Suppressor macrophage (primary cell): ENCODE measurements at regions not wholly inside any gene's neighbourhood (a gene's known extent, or its start where the extent isn't known, plus 50 kb on each side); places are given as distances from the start of the nearest gene placed in this dataset.
"Not testable (repeated sequence)": the region's sequence is repeated elsewhere in the genome, so short reads cannot be mapped to it uniquely, and the experiment has no call there.

Source experiments
- DNase-seq, 4 experiments: peaks; one replicate each; pipeline ENCODE4 v3.0.0-alpha.2; 2020 to 2022

DNA sequence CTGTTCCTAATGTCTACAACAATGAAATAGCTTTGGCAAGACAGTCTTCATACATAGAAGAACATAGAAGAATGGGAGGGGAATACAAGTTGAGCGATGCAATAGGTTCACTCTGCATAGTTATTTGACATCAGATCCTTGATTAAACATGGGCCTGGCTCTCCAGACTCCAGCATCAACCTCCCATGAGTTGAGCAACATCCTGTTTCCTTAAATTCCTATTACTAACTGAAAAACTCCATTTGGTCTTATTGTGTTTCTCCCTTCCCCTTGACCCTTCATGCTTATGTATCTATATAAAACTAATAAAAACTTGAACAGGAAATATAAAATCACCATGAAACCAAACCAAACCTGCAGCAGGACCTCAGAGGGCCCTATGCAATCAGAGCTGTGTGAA lies 304.5 kb upstream of the SATB1 start:
- peak in 2 of 4 experiments; percentile 40 to 46 for DNase-seq

DNA sequence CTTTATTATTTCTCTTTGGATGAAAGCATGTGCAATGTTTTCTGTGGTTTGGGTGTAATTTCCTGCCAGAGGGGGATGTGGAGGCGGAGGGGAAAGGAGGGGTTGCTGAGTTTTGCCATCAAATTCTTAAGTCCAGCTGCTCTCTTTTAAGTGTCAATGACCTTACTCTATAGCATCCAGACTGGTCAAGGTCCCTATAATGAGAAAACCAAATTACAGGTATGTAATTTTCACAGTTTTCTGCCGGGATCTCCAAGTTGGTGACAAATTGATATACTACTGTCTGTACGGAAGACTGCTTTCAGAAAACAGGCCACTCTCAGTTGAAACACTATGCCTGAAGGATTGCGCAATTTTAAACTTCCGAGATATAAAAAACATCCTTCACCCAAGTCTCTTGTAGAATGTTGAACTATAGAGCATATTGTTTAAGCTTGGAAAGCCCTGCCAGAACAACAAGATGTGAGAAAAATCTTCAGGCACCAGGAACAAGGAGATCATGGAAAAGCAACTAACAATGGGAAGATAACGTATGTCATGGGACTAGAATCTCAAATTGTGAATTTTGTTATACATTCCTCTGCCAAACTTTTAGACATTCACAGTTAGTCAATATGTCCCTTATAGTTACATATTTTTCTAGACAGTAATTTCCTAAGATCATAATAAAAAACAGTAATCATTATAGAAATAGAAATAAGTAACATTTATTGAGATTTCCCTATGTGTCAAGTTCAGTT lies 300.7 kb upstream of the SATB1 start:
- DNase-seq, result peak; percentile 49 to 81 (median 66)

DNA sequence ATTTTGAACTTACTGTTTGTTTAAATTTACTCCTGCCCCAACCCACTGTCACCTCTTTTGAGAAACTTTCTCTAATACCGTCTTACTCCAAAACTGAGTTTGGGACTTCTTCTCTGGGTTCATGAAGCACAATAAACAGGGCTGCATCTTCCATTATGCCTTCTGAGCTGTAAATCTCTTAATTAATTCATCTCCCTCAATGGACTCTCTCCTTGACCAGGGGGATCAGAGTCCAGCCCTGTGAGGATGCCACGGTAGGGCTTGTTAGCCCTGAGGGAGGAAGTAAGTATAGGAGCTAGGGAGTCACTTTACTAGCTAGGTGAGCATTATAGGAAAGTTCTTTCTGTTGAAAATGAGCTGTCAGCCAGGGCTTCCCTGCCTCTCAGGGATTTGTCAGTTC lies 299.3 kb upstream of the SATB1 start:
- DNase-seq, result no peak

DNA sequence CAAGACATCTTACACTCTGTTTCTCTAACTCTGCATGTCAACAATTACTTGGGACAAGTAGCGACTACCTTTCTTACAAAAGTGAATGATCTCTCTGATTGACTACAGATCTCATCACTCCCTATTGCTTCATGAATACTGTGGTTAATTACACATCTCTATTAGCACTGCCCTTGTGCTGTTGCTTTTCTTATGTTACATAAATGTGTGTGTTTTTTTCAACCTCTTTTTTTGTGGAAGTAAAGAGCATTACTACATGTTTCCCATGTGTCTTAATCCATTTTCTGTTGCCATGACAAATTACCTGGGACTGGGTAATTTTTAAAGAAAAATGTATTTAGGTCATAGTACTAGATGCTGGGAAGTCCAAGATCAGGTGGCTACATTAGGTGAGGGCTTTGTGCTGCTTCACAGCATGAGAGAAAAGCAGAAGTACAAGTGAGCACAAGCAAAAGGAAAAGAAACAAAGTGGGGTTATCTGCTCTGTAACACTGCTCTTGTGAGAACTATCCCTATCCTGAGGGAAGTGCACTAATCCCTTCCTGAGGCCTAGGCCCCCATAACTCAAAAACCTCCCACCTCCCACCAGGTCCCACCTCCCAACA lies 298.2 kb upstream of the SATB1 start:
- peak in 3 of 4 experiments; percentile 17 to 59 (median 34) for DNase-seq

DNA sequence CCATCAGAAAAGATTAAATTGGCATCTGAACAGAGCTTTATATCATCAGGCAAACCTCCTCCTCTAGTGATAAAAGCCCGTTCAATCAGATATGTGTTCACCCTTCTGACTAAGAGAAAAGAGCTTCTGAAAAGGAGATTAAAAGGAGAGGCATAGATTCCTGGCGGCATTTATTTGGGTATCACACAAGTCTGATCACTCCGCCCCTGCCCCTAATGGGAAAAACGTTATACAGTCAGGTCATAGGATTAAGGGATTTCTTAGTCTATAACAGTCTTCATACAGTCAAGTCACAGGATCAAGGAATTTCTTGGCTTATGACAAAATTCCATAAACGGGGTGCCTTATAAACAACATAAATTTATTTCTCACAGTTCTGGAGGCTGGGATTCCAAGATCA lies 295.4 kb upstream of the SATB1 start:
- no peak for DNase-seq

DNA sequence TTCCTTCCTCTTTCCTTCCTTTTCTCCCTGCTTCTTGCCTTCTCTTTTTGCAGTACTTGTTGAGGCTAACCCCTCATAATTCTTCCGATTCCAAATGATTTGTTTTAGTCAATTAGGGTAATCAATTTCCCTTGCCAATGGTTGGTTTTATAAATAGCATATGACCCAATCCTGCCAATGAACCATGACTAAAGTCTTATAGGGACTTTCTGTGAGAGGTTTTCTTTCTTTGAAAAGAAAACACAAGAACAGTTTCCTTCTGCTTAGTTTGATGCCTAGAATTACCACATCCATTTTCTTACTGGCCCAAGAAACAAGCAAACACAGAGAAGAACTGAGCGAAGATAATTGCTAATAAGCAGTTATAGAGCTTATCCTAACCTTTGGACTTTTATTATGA lies 292.5 kb upstream of the SATB1 start:
- no peak for DNase-seq

DNA sequence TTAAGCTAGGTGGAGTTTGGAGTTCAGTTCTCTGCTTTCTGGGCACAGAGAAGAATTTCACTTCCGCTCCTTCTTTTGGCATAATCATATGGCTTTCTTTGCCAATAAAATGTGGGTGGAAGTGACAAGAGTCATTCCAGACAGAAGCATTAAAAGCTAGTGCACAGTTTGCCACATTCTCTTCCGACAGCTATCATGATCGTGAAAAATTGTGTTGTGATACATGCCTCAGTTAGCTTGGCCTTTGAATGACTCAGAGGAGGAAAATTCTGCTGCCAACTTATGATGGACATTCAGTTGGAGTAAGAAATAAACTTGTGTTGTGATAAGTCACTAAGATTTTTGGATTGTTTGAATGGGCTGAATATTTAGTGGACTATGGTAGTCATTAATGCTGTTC lies 291.7 kb upstream of the SATB1 start:
- peak in 1 of 4 experiments; percentile 14 for DNase-seq

DNA sequence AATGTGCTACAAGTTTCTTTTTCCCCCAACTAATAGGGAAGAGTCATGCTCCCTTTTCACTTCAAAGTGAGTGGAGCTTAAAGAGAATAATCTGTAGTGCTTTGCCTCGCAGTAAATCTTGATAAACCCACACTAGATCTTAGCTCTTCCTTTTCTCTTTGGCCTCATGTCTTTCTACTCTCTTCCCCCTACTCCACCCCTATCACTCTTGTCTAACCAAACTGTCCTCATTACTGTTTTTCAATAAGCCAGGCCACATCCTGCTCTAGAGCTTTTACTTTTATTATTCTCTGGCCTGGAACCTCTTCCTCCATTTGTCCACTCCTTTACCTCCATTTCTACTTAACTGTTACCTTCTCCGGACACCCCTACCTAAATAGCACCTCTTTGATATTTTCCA lies 291.0 kb upstream of the SATB1 start:
- no peak for DNase-seq

DNA sequence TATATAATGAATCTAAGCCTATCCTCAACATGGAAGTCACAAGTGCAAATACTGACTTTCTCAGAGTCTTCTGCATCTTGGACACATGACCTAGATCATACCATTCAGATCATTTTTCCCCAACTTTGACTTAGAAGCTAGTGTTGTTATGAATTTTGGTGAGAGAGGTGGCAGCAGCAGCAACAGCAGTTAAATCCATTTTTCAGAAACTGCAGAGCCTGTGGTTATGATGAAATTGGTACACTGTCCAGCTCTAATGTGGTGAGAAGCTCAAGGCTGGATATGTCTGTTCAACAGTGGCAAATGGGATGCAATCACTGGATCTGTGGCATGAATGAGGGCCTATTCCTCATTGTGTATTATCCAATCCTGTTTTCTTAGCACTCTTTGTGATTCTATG lies 290.1 kb upstream of the SATB1 start:
- no peak for DNase-seq

DNA sequence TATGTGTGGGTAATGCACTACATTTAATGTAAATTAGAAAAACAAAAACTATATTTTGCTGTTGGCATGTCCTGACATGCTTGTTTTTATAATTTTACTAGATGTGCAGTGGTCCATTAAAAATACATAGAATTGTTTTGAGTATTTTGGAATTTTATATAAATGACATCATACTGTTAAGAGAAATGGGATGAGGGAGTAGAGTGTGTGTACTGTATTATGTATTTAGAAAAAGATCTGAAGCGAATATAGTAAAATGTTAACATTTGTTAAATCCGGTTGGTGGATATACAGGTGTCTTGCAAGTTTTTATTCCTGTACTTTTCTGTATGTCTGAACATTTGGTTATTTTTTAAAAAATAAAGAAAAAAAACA lies 288.4 kb upstream of the SATB1 start:
- DNase-seq, result no peak

DNA sequence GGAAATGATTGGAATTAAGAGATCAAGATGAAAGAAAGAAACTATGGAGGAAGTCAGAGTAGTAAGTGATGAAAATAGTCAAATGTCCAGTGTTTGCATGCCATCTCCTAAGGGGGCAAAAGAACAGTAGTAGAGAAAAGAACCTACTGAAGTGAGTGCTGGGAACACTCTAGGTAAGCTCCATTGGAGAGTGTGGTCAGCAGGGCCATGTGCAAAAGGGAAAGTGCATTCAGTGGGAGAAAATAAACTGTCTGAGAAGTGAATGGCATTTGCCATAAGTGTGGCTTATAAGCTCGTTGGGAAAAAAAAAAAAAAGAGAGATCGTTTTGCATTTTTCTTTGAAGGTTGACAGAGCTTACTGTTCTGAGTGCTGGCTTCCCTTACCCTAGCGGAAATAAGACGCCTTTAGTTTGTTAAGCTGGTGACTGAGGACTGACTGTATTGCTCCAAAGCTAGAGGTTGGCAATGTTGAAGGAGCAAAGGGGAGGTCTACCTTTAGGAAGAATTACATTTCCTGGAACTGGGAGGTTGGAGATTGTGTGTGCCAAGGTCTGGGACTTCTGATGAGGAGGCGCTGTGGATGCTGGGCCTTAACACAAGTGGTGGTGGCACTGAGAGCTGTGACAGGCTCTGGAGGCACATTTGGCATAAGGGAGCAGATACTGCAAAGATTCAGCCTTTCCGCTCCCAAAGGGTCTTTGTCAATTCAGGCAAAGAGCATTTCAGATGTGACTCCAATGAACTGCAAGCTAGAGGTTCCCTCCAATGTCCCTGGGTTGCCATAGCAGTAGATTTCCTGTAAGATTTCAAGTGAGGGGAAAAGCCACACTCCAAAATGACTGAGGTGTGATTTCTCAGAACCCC lies 287.8 kb upstream of the SATB1 start:
- no peak for DNase-seq

DNA sequence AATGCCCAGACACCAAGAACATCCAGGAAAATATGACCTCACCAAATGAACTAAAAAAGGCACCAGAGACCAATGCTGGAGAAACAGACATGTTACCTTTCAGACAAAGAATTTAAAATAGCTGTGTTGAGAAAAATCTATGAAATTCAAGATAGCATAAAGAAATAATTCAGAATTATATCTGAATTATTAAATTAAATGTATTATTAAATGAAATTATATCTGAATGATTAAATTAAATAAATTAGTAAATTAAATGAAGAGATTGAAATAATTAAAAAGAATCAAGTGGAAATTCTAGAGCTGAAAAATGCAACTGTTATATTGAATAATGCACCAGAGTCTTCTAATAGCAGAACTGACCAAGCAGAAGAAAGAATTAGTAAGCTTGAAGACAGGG lies 279.2 kb upstream of the SATB1 start:
- DNase-seq, result no peak

DNA sequence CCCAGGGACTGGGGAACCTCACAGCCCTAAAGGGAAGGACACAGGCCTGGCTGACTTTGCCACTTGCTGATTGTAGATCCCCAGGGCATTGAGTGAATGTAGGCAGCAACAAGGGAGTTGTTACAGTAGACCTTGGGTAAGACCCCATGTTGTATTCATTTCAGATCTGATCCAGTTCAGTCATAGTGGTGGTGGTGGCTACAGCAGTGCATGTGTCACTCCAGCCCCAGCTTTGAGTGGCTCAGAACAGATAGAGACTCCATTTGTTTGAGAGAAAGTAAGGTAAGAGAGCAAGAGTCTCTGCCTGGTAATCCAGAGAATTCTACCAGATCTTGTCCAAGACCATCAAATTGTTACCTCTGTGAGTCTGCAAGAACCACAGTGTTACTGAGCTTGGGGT lies 278.7 kb upstream of the SATB1 start:
- no peak for DNase-seq

DNA sequence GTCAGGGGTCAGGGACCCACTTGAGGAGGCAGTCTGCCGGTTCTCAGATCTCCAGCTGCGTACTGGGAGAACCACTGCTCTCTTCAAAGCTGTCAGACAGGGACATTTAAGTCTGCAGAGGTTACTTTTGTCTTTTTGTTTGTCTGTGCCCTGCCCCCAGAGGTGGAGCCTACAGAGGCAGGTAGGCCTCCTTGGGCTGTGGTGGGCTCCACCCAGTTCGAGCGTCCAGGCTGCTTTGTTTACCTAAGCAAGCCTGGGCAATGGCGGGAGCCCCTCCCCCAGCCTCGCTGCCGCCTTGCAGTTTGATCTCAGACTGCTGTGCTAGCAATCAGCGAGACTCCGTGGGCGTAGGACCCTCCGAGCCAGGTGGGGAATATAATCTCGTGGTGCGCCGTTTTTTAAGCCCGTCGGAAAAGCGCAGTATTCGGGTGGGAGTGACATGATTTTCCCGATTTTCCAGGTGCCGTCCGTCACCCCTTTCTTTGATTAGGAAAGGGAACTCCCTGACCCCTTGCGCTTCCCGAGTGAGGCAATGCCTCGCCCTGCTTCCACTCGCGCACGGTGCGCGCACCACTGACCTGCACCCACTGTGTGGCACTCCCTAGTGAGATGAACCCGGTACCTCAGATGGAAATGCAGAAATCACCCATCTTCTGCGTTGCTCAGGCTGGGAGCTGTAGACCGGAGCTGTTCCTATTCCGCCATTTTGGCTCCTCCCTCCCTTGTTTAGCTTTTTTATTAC lies 268.6 kb upstream of the SATB1 start:
- not testable (repeated sequence) for DNase-seq

DNA sequence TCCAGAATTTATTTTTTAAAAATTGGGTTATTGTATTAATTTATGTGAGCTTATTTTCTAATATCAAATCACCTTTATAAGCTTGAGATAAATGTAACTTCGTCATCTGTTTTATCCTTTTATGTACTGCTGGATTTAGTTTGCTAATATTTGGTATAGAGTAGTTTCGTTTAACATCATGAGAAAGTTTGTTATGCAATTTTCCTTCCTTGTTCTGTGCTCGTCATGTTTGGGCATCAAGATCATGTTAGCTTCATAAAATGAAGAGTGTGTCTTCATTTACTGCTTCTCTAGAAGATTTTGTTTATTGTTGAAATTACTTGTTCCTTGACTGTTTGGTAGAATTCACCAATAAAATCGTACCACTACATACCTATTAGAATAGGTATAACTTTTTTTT lies 262.1 kb upstream of the SATB1 start:
- peak in 3 of 4 experiments; percentile 13 to 79 (median 77) for DNase-seq

DNA sequence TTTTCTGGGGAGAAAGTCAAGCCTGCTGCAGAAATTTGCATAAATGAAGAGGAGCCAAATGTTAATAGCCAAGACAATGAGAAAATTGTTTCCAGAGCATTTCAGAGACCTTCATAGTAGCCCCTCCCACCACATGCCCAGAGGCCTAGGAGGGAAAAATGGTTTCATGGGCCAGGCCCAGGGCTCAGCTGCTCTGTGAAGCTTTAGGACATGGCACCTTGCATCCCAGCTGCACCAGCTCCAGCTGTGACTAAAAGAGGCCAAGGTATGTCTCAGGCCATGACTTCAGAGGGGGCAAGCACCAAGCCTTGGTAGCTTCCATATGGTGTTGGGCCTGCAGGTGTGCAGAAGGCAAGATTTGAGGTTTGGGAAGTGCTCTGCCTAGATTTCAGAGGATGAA lies 258.8 kb upstream of the SATB1 start:
- no peak for DNase-seq

DNA sequence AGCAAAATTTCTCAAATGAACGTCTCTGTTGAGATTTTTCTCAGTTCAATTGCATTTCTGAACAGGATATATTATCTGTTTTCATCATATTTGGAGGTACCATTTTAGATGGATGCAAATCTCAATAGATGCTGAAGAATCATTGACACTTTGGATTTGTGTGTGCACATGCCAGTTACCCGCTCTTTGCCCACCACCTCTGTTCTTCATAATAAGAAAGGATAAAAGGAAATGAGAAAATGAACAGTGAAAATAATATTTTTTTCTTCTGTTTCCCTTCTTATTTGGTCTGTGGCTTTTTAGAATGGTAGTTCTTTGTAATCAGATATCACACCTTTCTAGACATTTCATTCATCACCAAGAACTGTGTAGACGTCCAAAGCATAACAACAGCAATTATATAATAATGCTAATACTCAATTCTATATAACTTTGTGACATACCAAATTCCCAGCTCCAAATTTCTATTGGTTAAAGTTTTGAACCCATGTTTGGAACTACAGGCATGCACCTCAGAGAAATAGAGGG lies 256.7 kb upstream of the SATB1 start:
- no peak for DNase-seq

DNA sequence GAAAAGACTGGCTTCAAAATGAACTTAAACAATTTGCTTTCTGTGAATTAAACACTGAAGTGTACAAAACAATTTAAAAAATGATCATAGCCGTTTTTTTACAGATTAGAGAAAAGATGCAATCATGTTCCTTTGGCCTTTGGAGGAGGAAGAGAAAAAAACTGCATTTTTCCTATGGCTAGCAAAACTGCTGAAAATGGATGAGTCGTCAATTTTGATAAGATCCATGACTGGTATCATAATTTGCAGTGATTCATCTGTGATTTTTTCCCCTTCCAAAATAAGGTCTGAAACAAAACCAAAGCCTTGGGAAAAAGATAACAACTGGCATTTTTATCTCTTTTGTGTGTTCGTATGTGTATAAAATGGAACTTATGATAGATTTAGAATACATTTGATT lies 255.6 kb upstream of the SATB1 start:
- DNase-seq, result peak in 2 of 4 experiments; percentile 56 to 57

DNA sequence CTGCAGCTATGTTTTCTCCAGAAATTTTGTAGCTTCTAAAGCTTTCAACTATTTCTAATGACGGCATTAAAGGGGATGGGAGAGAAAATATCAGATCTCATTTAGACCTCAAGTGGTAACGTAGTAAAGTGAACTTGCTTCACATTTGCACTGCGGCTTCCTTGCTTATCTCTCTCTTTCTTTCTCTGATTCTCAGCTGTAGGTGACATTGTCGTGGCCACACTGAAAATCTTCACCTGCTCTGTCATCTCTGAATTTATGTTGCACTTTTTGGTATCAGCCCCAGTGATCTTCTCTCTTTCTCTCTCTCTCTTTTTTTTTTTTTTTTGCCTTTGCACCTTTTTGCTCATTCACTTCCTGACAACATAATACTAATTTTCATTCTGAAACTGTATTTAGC lies 254.1 kb upstream of the SATB1 start:
- DNase-seq, result no peak

DNA sequence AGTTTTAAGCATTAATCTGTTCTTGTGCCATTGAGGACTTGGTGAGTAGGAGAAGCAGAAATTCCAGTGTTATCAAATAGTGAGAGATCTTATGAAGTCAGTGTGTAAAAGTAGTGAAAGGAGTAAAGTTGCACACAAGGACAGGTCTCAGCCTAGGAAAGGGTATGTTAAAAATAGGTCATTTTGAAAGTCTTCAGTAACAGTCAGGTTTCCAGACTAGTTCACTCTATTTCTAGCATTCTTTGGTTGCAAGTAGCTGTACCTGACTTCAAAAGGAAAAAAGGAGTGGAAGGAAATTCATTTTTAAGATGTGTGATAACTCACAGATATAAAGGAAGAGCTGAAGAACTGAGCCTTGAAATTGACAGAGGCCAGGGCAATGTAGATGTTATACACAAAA lies 250.1 kb upstream of the SATB1 start:
- no peak for DNase-seq

DNA sequence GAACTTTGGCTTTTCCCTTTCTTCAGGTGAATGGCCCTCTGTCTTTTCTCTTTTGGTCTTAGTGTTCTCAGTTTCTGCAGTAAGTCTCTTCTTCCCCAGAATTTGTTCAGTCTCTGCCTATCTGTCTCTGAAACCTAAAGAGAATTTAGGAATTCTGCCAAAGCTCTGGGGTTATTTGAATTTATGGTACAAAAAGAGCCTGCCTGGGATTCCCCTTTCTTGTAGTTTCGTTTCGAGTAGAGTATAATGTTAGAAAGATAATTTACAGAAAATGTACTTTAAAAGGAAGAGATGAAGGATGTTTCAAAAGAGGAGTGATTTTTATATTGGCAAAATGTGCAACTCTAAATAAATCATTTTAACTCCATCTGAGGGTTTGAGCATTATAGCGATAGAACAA lies 247.4 kb upstream of the SATB1 start:
- peak in 1 of 4 experiments; percentile 11 for DNase-seq

DNA sequence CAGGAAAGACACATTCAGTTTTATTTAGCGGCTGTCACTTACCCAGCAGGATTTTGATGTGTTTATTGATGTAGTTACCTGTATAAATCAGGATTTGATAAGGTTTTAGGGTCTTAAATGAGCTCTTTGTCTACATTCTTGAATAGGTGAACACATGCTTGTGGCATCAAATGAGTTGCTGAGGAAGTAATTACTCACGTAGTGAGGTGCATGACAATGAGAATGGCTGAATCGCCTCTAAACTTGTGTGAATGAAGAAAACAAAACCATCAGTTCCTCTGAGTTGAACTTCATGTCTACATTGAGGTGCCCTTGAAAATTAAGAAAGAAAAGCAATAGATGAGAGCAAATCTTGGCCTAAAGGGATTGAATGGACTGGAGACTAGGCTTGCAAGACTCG lies 245.6 kb upstream of the SATB1 start:
- DNase-seq, result no peak

DNA sequence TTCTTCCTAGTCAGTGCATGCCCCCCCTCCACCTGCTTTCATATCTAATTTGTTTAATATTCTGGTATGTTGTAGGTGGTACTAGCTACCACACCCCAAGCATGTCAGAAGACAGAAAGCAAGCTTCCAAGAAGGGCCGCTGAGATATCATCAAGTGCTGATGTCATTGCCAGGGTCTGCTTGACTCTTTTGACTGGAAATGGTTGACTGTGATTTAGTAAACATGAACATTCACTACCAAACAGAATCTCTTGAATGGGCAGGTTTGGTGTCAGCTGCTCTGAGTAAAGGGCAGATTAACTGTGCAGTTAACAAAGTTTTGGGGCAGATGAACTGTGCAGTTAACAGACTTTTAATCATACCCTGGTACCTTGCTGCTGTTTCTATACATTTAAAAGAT lies 244.2 kb upstream of the SATB1 start:
- no peak for DNase-seq
